ENCODE measurements at regions not wholly inside any gene's neighbourhood (a gene's known extent, or its start where the extent isn't known, plus 50 kb on each side); places are given as distances from the start of the nearest gene placed in this dataset.

GRCh38 chr9:19619221-19619620 lies 169.6 kb downstream of the SLC24A2 start:
- no peak for ATAC-seq
- Histone ChIP-seq H3K9me3 (no peaks in the 10 kb centered on the region), H3K4me1 (ENCODE audit: low read depth) (no peaks in the 10 kb centered on the region), H3K36me3 (ENCODE audit: low read depth) (no peaks in the 10 kb centered on the region), H3K4me3 (no peak overlapping the region)
- intact Hi-C loops (cut with DNase I, micrococcal nuclease), result no loop called here
- no peak for TF ChIP-seq CTCF (IDR thresholded peaks at IDR 0.05)
- no peak for DNase-seq

- H3K9me3 ChIP-seq, result no peaks in the 10 kb centered on the region
- intact Hi-C loops (cut with DNase I, micrococcal nuclease), result no loop called here
- no peak for ATAC-seq
These were observed 170.0 kb downstream of the SLC24A2 start for GRCh38 chr9:19618816-19619215.

GRCh38 chr9:19615036-19615624 lies 173.7 kb downstream of the SLC24A2 start:
- intact Hi-C loops (cut with DNase I, micrococcal nuclease), result no loop called here
- DNase-seq (no peak), ATAC-seq (no peak)
- H3K9me3 ChIP-seq, result no peaks in the 10 kb centered on the region
- H3K4me3 ChIP-seq, result no peak overlapping the region
- no peak for TF ChIP-seq CTCF (IDR thresholded peaks at IDR 0.05)
- H3K36me3 ChIP-seq (ENCODE audit: low read depth), result no peaks in the 10 kb centered on the region
- no peaks in the 10 kb centered on the region for H3K4me1 ChIP-seq (ENCODE audit: low read depth)

More at GRCh38 chr9:19618816-19619215, 170.0 kb downstream of the SLC24A2 start:
- DNase-seq, result no peak
- Histone ChIP-seq H3K4me1 (ENCODE audit: low read depth) (no peaks in the 10 kb centered on the region), H3K36me3 (ENCODE audit: low read depth) (no peaks in the 10 kb centered on the region), H3K4me3 (no peak overlapping the region)
- no peak for TF ChIP-seq CTCF (IDR thresholded peaks at IDR 0.05)

- intact Hi-C loops (cut with DNase I, micrococcal nuclease), result no loop called here
- H3K4me1 ChIP-seq (ENCODE audit: low read depth), result no peaks in the 10 kb centered on the region
- H3K36me3 ChIP-seq (ENCODE audit: low read depth), result no peaks in the 10 kb centered on the region
- H3K4me3 ChIP-seq, result no peak overlapping the region
- no peak for ATAC-seq
- DNase-seq, result no peak
- no peak for TF ChIP-seq CTCF (IDR thresholded peaks at IDR 0.05)
- H3K9me3 ChIP-seq, result no peaks in the 10 kb centered on the region
These were observed 174.5 kb downstream of the SLC24A2 start for GRCh38 chr9:19614294-19614693.

GRCh38 chr9:19600538-19600937 lies 188.3 kb downstream of the SLC24A2 start:
- ATAC-seq, result no peak
- TF ChIP-seq CTCF (IDR thresholded peaks at IDR 0.05), result no peak
- Histone ChIP-seq H3K4me3 (no peak overlapping the region), H3K4me1 (ENCODE audit: low read depth) (no peaks in the 10 kb centered on the region), H3K36me3 (ENCODE audit: low read depth) (no peaks in the 10 kb centered on the region), H3K9me3 (no peaks in the 10 kb centered on the region)
- DNase-seq, result no peak
- intact Hi-C loops (cut with DNase I, micrococcal nuclease), result no loop called here

GRCh38 chr9:19598722-19599121 lies 189.9 kb downstream of the ACER2 start:
- no peak for TF ChIP-seq CTCF (IDR thresholded peaks at IDR 0.05)
- Histone ChIP-seq H3K4me1 (ENCODE audit: low read depth) (no peaks in the 10 kb centered on the region), H3K36me3 (ENCODE audit: low read depth) (no peaks in the 10 kb centered on the region), H3K9me3 (no peaks in the 10 kb centered on the region), H3K4me3 (no peak overlapping the region)
- no peak for DNase-seq
- no peak for ATAC-seq
- intact Hi-C loops (cut with DNase I, micrococcal nuclease), result no loop called here

All from mucosa of descending colon (tissue), 3 donors.